GM04503 (cell line): ENCODE measurements at regions not wholly inside any gene's neighbourhood (a gene's known extent, or its start where the extent isn't known, plus 50 kb on each side); places are given as distances from the start of the nearest gene placed in this dataset.
A peak's percentile ranks its signal among the peaks of the same experiment; 100 is the strongest.
"Not testable (repeated sequence)": the region's sequence is repeated elsewhere in the genome, so short reads cannot be mapped to it uniquely, and the experiment has no call there.

Experiments
- DNase-seq: peaks from one replicate; pipeline ENCODE4 v3.0.0-alpha.2; 2012; ENCODE audit warnings: low read depth

GRCh38 chr7:19296617-19297016, 151.4 kb upstream of the FERD3L start:
- no peak for DNase-seq

- no peak for DNase-seq
Measured at GRCh38 chr7:19295376-19295775, 150.2 kb upstream of the FERD3L start.

- no peak for DNase-seq
Measured at GRCh38 chr7:19294619-19295018, 149.4 kb upstream of the FERD3L start.

GRCh38 chr7:19293431-19293830, 148.2 kb upstream of the FERD3L start:
- no peak for DNase-seq

- no peak for DNase-seq
Measured at GRCh38 chr7:19290968-19291367, 145.7 kb upstream of the FERD3L start.

- no peak for DNase-seq
Measured at GRCh38 chr7:19290066-19290465, 144.8 kb upstream of the FERD3L start.

- no peak for DNase-seq
Measured at GRCh38 chr7:19284596-19285300, 139.5 kb upstream of the FERD3L start.

- DNase-seq, result no peak
Measured at GRCh38 chr7:19284136-19284535, 138.9 kb upstream of the FERD3L start.

- no peak for DNase-seq
Measured at GRCh38 chr7:19275000-19275399, 129.8 kb upstream of the FERD3L start.

GRCh38 chr7:19272329-19272728, 127.1 kb upstream of the FERD3L start:
- DNase-seq, result not testable (repeated sequence)

GRCh38 chr7:19269301-19269700, 124.1 kb upstream of the FERD3L start:
- no peak for DNase-seq

GRCh38 chr7:19268737-19269136, 123.5 kb upstream of the FERD3L start:
- DNase-seq, result no peak

GRCh38 chr7:19262826-19263225, 117.6 kb upstream of the FERD3L start:
- DNase-seq, result no peak

- DNase-seq, result no peak
Measured at GRCh38 chr7:19249281-19249680, 104.1 kb upstream of the FERD3L start.

- no peak for DNase-seq
Measured at GRCh38 chr7:19248681-19249080, 103.5 kb upstream of the FERD3L start.

- no peak for DNase-seq
Measured at GRCh38 chr7:19248115-19248514, 102.9 kb upstream of the FERD3L start.

GRCh38 chr7:19247017-19247416, 101.8 kb upstream of the FERD3L start:
- no peak for DNase-seq

- DNase-seq, result no peak
Measured at GRCh38 chr7:19242246-19242645, 97.0 kb upstream of the FERD3L start.

GRCh38 chr7:19239951-19240350, 94.7 kb upstream of the FERD3L start:
- DNase-seq, result no peak

- no peak for DNase-seq
Measured at GRCh38 chr7:19235680-19236079, 90.5 kb upstream of the FERD3L start.

- no peak for DNase-seq
Measured at GRCh38 chr7:19224951-19225350, 79.7 kb upstream of the FERD3L start.

- DNase-seq, result peak; percentile 68
Measured at GRCh38 chr7:19215412-19215811, 70.2 kb upstream of the FERD3L start.

GRCh38 chr7:19213746-19214145, 68.5 kb upstream of the FERD3L start:
- DNase-seq, result no peak

- DNase-seq, result no peak
Measured at GRCh38 chr7:19210893-19211413, 65.7 kb upstream of the FERD3L start.
